IPS DF 6.9 (cell line): ENCODE measurements at regions not wholly inside any gene's neighbourhood (a gene's known extent, or its start where the extent isn't known, plus 50 kb on each side); places are given as distances from the start of the nearest gene placed in this dataset.
A peak's percentile ranks its signal among the peaks of the same experiment; 100 is the strongest.
"Not testable (repeated sequence)": the region's sequence is repeated elsewhere in the genome, so short reads cannot be mapped to it uniquely, and the experiment has no call there.

Experiments used
- DNase-seq: peaks from one replicate; pipeline ENCODE4 v3.0.0-alpha.2; 2013; ENCODE audit warnings: low read depth, low spot score
- H3K27ac ChIP-seq: one replicate; pipeline ENCODE4 v1.5.1; 2013; ENCODE audit warnings: low read length, control low read depth
- H3K27me3 ChIP-seq: 2 replicates; pipeline ENCODE4 v1.6.1; 2013; ENCODE audit warnings: mild to moderate bottlenecking, low read length; ENCODE audit not compliant: control insufficient read depth, insufficient read depth
- H3K36me3 ChIP-seq: 2 replicates; pipeline ENCODE4 v1.6.1; 2013; ENCODE audit warnings: low read length; ENCODE audit not compliant: control insufficient read depth, insufficient read depth
- H3K4me1 ChIP-seq: 2 replicates; pipeline ENCODE4 v1.6.1; 2013; ENCODE audit warnings: low read length; ENCODE audit not compliant: control insufficient read depth, insufficient read depth
- H3K4me3 ChIP-seq: 2 replicates; pipeline ENCODE4 v1.5.1; 2013; ENCODE audit warnings: mild to moderate bottlenecking, low read length
- H3K9me3 ChIP-seq: 2 replicates; pipeline ENCODE4 v1.6.1; 2013; ENCODE audit warnings: low read length, inconsistent platforms; ENCODE audit not compliant: control insufficient read depth, insufficient read depth
- WGBS: extraction: QIAGEN DNeasy Blood & Tissue Kit; methylation state at CpG from one replicate; pipeline ENCODE4 v1.1.7; 2013; ENCODE audit warnings: mixed read lengths, missing lambda C conversion rate; ENCODE audit not compliant: insufficient read length, insufficient coverage; 5-methylcytosine and 5-hydroxymethylcytosine counted together

DNA sequence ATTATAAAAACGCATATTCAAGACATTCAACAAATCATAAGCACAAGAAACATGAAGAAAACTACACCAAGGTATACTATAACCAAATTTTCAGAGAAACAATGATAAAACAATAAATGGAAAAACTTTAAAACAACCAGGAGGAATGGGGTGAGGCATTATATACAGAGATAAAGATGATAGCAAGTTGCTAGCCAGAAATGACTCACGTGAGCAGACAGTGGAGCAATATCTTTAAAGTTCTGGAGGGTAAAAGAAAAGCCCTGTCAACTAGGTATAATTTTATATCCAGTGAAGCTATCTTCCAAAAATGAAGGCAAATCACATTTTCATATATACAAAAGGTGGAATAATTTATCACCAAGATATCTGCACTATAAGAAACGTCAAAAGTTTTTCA lies 97.8 kb upstream of the PCED1B start:
- no CpG with 5 or more reads among the region's 3 CpGs for WGBS
- Histone ChIP-seq H3K36me3 (no peaks in the 10 kb centered on the region), H3K4me3 (no peak overlapping the region), H3K4me1 (no peaks in the 10 kb centered on the region), H3K27ac (no peak overlapping the region), H3K9me3 (no peaks in the 10 kb centered on the region), H3K27me3 (peaks cover 1% of the 10 kb centered on the region; the same call in 1 of the 2 replicates)
- DNase-seq, result no peak

DNA sequence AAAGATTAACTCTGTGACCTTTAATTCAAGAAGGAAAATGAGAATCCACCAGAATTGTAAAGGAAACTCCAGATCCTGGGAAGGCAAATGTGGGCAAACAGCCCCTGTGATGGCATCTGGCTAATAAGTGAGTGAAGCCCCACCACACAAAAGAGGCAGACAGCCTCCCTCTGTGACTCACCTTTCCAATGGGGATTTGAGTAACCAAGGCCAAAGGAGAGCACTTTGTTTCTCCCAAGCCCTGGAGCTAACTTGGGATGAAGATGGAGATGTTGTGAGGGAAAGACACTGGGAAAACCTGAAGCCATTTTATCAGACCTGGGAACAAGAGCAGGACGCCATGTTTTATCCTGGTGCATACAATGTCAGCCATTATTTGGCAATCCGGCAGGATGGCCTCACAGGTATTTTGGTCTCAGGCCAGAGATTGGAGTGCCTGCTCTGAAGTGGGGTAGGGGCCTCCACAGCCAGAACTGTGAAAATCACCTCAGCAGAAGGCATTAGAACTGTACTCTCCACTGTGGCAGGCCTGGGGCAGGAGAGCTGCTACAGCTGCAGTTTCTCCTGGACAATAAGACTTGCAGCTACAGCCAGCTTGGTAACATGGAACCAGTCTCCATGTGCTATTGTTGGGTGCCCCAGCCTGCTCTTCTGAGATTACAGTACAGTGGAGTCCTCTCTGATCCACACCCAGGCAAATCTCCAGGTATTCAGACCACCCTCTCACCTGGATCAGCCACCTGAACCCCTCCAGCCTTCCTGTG lies 96.6 kb upstream of the PCED1B start:
- Histone ChIP-seq H3K27me3 (peaks cover 1% of the 10 kb centered on the region; the same call in 1 of the 2 replicates), H3K9me3 (no peaks in the 10 kb centered on the region), H3K4me1 (no peaks in the 10 kb centered on the region), H3K36me3 (no peaks in the 10 kb centered on the region), H3K27ac (no peak overlapping the region), H3K4me3 (no peak overlapping the region)
- WGBS, result no CpG with 5 or more reads among the region's 2 CpGs
- no peak for DNase-seq

DNA sequence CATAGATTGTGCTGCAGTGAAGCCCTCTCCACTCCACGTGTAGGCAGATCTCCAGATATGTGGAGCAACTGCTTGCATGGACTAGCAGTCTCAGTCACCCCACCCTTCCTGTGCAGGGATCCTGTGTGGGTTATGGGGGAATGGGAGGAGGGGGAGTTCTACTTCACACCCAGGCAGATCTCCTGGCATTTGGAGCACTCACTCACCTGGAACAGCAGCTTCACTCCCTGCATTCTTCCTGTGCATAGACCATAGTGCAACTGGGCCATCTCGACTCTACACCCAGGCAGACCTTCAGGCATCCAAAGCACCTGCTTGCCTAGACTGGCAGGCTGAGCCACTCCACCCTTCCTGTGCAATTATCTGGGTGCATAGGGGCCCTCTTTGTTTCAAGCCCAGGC lies 96.0 kb upstream of the PCED1B start:
- Histone ChIP-seq H3K27me3 (peaks cover under 1% of the 10 kb centered on the region; the same call in 1 of the 2 replicates), H3K27ac (no peak overlapping the region), H3K36me3 (no peaks in the 10 kb centered on the region), H3K9me3 (no peaks in the 10 kb centered on the region), H3K4me1 (no peaks in the 10 kb centered on the region), H3K4me3 (no peak overlapping the region)
- DNase-seq, result no peak
- no CpG with 5 or more reads among the region's 2 CpGs for WGBS

DNA sequence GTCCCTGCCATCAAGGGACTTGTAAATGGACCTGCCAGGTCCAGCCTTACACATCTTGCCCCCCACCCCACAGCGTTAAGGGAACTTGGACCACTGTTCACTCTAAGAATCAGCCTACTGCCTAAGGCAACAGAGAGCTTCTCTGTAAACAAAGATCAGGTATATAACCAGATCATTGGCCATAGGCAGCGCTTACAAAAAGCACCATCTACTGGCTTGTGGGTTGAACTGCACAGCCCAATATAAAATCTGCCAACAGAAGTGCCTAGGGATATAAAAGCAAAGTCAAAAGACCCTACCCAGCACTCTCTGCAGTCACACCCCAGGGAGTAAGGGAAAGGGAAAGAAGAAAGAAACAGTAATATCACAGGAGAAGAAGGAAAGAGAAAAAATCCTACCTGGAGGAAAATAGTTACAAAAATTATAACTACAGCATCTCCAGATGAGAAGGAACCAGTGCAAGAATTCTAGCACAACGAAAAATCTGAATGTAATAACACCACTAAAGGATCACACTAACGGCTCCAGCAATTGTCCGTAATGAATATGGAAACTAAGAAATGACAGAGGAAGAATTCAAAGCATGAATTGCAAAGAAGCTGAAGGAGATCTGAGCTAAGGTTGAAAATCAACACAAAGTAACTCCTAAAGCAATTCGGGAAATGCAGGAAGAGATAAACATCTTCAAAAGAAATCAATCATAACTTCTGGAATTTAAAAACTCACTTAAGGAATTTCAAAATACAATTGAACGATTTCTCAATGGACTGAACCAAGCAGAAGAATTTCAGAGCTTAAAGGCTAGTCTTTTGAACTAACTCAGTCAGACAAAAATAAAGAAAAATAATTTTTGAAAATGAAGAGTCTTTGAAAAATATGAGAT lies 95.2 kb upstream of the PCED1B start:
- Histone ChIP-seq H3K27me3 (no peaks in the 10 kb centered on the region), H3K4me1 (no peaks in the 10 kb centered on the region), H3K27ac (no peak overlapping the region), H3K9me3 (no peaks in the 10 kb centered on the region), H3K36me3 (no peaks in the 10 kb centered on the region), H3K4me3 (no peak overlapping the region)
- WGBS, result no CpG with 5 or more reads among the region's 7 CpGs
- DNase-seq, result peak; percentile 43

DNA sequence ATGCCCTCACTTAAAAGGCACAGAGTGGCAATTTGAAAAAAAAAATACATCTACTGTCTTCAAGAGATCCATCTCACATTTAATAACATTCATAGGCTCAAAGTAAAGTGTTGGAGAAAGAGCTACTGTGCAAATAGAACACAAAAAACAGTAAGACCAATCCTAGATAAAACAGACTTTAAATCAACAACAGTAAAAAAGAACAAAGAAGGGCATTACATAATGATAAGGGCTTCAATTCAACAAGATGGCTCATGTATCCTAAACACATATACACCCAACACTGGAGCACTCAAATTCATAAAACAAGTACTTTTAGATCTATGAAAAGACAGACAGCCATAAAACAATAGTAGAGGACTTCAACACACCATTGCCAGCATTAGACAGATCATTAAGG lies 93.6 kb upstream of the PCED1B start:
- Histone ChIP-seq H3K36me3 (no peaks in the 10 kb centered on the region), H3K9me3 (no peaks in the 10 kb centered on the region), H3K4me1 (no peaks in the 10 kb centered on the region), H3K27ac (no peak overlapping the region), H3K27me3 (no peaks in the 10 kb centered on the region), H3K4me3 (no peak overlapping the region)
- DNase-seq, result no peak

DNA sequence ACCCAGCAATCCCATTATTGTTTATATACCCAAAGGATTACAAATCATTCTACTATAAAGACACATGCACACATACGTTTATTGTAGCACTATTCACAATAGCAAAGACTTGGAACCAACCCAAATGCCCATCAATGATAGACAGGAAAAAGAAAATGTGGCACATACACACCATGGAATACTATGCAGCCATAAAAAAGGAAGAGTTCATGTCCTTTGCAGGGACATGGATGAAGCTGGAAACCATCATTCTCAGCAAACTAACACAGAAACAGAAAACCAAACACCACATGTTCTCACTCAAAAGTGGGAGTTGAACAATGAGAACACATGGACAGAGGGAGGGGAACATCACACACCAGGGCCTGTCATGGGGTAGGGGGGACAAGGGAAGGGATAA lies 91.3 kb upstream of the PCED1B start:
- not testable (repeated sequence) for H3K27ac ChIP-seq, H3K36me3 ChIP-seq, H3K27me3 ChIP-seq, H3K9me3 ChIP-seq, DNase-seq, H3K4me1 ChIP-seq, H3K4me3 ChIP-seq
- whole genome bisulfite sequencing, result no CpG with 5 or more reads among the region's 1 CpG

DNA sequence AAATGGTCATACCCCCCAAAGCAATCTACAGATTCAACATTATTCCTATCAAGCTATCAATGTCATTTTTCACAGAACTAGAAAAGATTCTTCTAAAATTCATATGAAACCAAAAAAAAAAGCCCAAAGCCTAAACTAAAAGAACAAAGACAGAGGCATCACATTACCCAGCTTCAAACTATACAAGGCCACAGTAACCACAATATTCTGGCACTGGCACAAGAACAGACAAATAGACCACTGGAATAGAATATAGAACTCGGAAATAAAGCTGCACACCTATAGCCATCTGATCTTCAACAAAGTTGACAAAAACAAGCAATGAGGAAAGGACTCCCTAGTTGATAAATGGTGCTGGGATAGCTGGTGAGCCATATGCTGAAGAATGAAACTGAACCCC lies 89.2 kb upstream of the PCED1B start:
- Histone ChIP-seq H3K27me3 (no peaks in the 10 kb centered on the region), H3K36me3 (no peaks in the 10 kb centered on the region), H3K27ac (no peak overlapping the region), H3K9me3 (no peaks in the 10 kb centered on the region), H3K4me1 (no peaks in the 10 kb centered on the region), H3K4me3 (no peak overlapping the region)
- no CpG with 5 or more reads among the region's 1 CpG for WGBS
- no peak for DNase-seq

DNA sequence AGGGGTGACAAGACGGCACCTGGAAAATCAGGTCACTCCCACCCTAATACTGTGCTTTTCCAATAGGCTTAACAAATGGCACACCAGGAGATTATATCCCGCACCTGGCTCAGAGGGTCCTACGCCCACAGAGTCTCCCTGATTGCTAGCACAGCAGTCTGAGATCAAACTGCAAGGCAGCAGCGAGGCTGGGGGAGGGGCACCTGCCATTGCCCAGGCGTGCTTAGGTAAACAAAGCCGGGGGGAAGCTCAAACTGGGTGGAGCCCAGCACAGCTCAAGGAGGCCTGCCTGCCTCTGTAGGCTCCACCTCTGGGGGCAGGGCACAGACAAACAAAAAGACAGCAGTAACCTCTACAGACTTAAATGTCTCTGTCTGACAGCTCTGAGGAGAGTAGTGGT lies 87.4 kb upstream of the PCED1B start:
- H3K27ac ChIP-seq, H3K36me3 ChIP-seq, DNase-seq, H3K4me1 ChIP-seq, H3K4me3 ChIP-seq, H3K9me3 ChIP-seq, H3K27me3 ChIP-seq: not testable (repeated sequence)
- WGBS, result no CpG with 5 or more reads among the region's 6 CpGs

DNA sequence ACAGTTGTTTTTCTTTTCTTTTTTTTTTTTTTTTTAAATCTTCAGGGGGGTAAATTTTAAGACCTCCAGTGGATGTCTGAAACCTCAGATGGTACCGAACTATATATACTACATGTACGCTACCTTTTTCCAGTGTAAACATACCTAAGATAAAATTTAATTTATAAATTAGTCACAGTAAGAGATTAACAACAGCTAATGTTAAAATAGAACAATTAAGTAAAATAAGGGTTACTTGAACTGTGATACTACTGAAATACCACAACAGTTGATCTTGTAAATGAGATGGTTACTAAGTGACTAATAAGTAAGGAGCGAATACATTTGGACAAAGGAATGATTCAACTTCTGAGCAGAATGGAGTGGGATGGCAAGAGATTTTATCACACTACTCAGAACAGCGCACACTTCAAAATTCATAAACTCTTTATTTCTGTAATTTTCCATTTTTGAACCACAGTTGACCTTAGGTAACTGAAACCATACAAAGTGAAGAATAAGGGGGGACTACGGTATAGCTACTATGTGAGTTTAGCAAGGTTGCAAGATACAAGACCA lies 80.5 kb upstream of the PCED1B start:
- H3K27me3 ChIP-seq, result no peaks in the 10 kb centered on the region
- DNase-seq, result no peak
- H3K9me3 ChIP-seq, result no peaks in the 10 kb centered on the region
- H3K36me3 ChIP-seq, result no peaks in the 10 kb centered on the region
- no peaks in the 10 kb centered on the region for H3K4me1 ChIP-seq
- H3K27ac ChIP-seq, result no peak overlapping the region
- no CpG with 5 or more reads among the region's 5 CpGs for WGBS
- H3K4me3 ChIP-seq, result no peak overlapping the region

DNA sequence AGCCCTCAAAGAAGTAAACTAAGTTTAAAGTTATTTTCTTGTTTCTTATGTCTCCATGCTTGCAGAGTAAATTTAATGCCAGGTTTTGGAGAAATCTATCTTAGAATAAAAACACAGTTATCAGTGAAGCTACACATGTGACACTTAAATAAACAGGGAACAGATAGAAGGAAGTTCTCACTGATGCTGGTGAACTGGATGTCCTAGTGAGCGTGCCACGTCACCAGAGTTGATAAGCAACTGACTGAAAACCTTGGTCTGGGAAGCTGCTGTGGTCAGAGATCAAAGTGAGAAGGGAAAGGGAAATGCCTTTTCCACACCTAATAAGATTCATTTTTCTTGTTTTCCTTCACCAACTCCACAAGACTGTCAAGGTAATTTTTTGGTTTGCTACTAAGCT lies 74.8 kb upstream of the PCED1B start:
- Histone ChIP-seq H3K4me1 (no peaks in the 10 kb centered on the region), H3K4me3 (no peak overlapping the region), H3K36me3 (no peaks in the 10 kb centered on the region), H3K27ac (no peak overlapping the region), H3K27me3 (no peaks in the 10 kb centered on the region), H3K9me3 (no peaks in the 10 kb centered on the region)
- no CpG with 5 or more reads among the region's 2 CpGs for WGBS
- no peak for DNase-seq
